ENCODE measurements at regions not wholly inside any gene's neighbourhood (a gene's known extent, or its start where the extent isn't known, plus 50 kb on each side); places are given as distances from the start of the nearest gene placed in this dataset.

GRCh38 chr4:166682200-166682599 lies 552.1 kb downstream of the SPOCK3 start:
- H4K8ac ChIP-seq (ENCODE audit: low read depth in 2 of 2, low read length in 2 of 2): no peak overlapping the region
- no peak overlapping the region for H3K4me2 ChIP-seq (ENCODE audit: low read depth, low read length)
- H3K14ac ChIP-seq (replicated peaks; ENCODE audit: low read depth, low read length): no peak overlapping the region
- peaks cover 5% of the 10 kb centered on the region for H3K9me3 ChIP-seq (ENCODE audit: control insufficient read depth, insufficient read depth, low read length)
- H2AFZ ChIP-seq (replicated peaks; ENCODE audit: low read length, poor library complexity): no peak overlapping the region
- WGBS, 2 experiments (ENCODE audit: extremely low coverage in 2 of 2, insufficient read length in 1 of 2): no CpG with 5 or more reads among the region's 3 CpGs
- no peak overlapping the region for H3K56ac ChIP-seq (ENCODE audit: extremely low read depth, insufficient read depth, low read length)
- no peak overlapping the region for H3K9ac ChIP-seq (ENCODE audit: low read depth, low read length)
- H3K36me3 ChIP-seq (ENCODE audit: control insufficient read depth, insufficient read depth, low read length): no peaks in the 10 kb centered on the region
- H3K23ac ChIP-seq (ENCODE audit: low read depth, low read length): no peak overlapping the region
- no TSS peak for BruUV-seq (replicated peaks)
- intact Hi-C loops (cut with micrococcal nuclease) (no loop called here), dilution Hi-C loops (cut with HindIII; ENCODE audit: low sequenced_read_pairs, unreplicated experiment) (no loop called here), in situ Hi-C loops (cut with MboI; ENCODE audit: low sequenced_read_pairs) (no loop called here)
- H3K4ac ChIP-seq (ENCODE audit: low read depth, low read length): no peak overlapping the region
- ChIA-PET POLR2A (ENCODE audit: unreplicated experiment) (no interaction called here), CTCF (no interaction called here)
- H2AK9ac ChIP-seq (replicated peaks; ENCODE audit: low read depth, low read length, poor library complexity): no peak overlapping the region
- no peaks in the 10 kb centered on the region for H3K79me1 ChIP-seq (ENCODE audit: low read depth in 1 of 2, low read length in 2 of 2)
- no peak overlapping the region for H2BK120ac ChIP-seq (ENCODE audit: low read depth, low read length)
- ATAC-seq (ENCODE audit: low read depth) (no peak), DNase-seq (no peak)
- H4K5ac ChIP-seq (ENCODE audit: low read depth, low read length): no peak overlapping the region
- no peak overlapping the region for H2BK20ac ChIP-seq (ENCODE audit: low read depth, low read length)
- no peak overlapping the region for H3K27ac ChIP-seq (ENCODE audit: insufficient read depth, low read length)
- H3K4me1 ChIP-seq (ENCODE audit: control insufficient read depth, insufficient read depth, low read length): no peaks in the 10 kb centered on the region
- H2BK15ac ChIP-seq (ENCODE audit: low read depth, low read length): no peak overlapping the region
- no peak overlapping the region for H4K91ac ChIP-seq (ENCODE audit: insufficient read depth, low read depth, low read length)
- TF ChIP-seq ELK1 (IDR thresholded peaks at IDR 0.05; ENCODE audit: borderline replicate concordance, low read depth, low read length) (no peak), RAD21 (IDR thresholded peaks at IDR 0.05; ENCODE audit: low read length) (no peak), MXI1 (IDR thresholded peaks at IDR 0.05; ENCODE audit: borderline replicate concordance, low read depth, low read length) (no peak), MAFK (IDR thresholded peaks at IDR 0.05; ENCODE audit: low read depth, low read length) (no peak), SMC3 (IDR thresholded peaks at IDR 0.05; ENCODE audit: low read depth, low read length) (no peak), BHLHE40 (IDR thresholded peaks at IDR 0.05; ENCODE audit: low read depth, low read length) (no peak), FOS (IDR thresholded peaks at IDR 0.05; ENCODE audit: low read depth, low read length) (no peak), RFX5 (IDR thresholded peaks at IDR 0.05; ENCODE audit: low read depth, low read length) (no peak), CTCF (conservative IDR thresholded peaks at IDR 0.05; ENCODE audit: low read depth, low read length) (no peak), CHD1 (IDR thresholded peaks at IDR 0.05; ENCODE audit: low read depth, low read length) (no peak), CEBPB (IDR thresholded peaks at IDR 0.05; ENCODE audit: low read depth, low read length) (no peak), MAZ (IDR thresholded peaks at IDR 0.05; ENCODE audit: borderline replicate concordance, low read depth, low read length) (no peak), USF2 (IDR thresholded peaks at IDR 0.05; ENCODE audit: low read depth, low read length) (no peak), RCOR1 (IDR thresholded peaks at IDR 0.05; ENCODE audit: insufficient replicate concordance, low read length) (no peak), NFE2L2 (IDR thresholded peaks at IDR 0.05; ENCODE audit: low read depth, low read length) (no peak), POLR2A (IDR thresholded peaks at IDR 0.05; ENCODE audit: low read depth, low read length) (no peak)
- H3K18ac ChIP-seq (ENCODE audit: low read depth, low read length): no peak overlapping the region
- no peaks in the 10 kb centered on the region for H4K20me1 ChIP-seq (ENCODE audit: insufficient read depth, low read length)
- H2AK5ac ChIP-seq (ENCODE audit: low read depth, low read length): no peak overlapping the region
- H3K9me1 ChIP-seq (ENCODE audit: insufficient read depth, low read length): no peaks in the 10 kb centered on the region
- H2BK5ac ChIP-seq (ENCODE audit: low read depth, low read length, poor library complexity, severe bottlenecking): no peak overlapping the region
- no peaks in the 10 kb centered on the region for H3K27me3 ChIP-seq (ENCODE audit: control insufficient read depth, insufficient read depth, low read length)
- H3K4me3 ChIP-seq (ENCODE audit: insufficient read depth, low read depth, low read length): no peak overlapping the region

Data from IMR-90 (cell line).